ENCODE measurements at regions not wholly inside any gene's neighbourhood (a gene's known extent, or its start where the extent isn't known, plus 50 kb on each side); places are given as distances from the start of the nearest gene placed in this dataset.

DNA sequence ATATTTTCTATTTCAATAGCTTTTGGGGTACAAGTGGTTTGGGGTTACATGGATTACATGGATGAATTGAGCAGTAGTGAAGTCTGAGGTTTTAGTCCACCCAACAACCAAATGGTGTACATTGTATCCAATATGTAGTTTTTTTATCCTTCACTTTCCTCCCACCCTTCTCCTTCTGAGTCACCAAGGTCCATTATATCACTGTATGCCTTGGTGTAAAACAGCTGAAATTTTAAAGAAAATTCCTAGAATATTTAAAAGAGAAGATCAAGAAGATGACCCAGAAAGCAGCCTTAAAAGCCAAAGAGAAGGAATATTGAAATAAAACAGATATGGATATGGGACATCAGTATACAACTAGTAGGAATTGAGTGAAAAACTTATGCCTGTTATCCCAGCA is 204.2 kb upstream of the COL8A1 start:
- DNase-seq (ENCODE audit: low read depth), result no peak
- no peak overlapping the region for H3K4me3 ChIP-seq (ENCODE audit: low read depth, low read length)
- TF ChIP-seq, protein P1, sequence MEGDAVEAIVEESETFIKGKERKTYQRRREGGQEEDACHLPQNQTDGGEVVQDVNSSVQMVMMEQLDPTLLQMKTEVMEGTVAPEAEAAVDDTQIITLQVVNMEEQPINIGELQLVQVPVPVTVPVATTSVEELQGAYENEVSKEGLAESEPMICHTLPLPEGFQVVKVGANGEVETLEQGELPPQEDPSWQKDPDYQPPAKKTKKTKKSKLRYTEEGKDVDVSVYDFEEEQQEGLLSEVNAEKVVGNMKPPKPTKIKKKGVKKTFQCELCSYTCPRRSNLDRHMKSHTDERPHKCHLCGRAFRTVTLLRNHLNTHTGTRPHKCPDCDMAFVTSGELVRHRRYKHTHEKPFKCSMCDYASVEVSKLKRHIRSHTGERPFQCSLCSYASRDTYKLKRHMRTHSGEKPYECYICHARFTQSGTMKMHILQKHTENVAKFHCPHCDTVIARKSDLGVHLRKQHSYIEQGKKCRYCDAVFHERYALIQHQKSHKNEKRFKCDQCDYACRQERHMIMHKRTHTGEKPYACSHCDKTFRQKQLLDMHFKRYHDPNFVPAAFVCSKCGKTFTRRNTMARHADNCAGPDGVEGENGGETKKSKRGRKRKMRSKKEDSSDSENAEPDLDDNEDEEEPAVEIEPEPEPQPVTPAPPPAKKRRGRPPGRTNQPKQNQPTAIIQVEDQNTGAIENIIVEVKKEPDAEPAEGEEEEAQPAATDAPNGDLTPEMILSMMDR (IDR thresholded peaks at IDR 0.05; ENCODE audit: insufficient read depth, low read depth, low read length), result no peak

DNA sequence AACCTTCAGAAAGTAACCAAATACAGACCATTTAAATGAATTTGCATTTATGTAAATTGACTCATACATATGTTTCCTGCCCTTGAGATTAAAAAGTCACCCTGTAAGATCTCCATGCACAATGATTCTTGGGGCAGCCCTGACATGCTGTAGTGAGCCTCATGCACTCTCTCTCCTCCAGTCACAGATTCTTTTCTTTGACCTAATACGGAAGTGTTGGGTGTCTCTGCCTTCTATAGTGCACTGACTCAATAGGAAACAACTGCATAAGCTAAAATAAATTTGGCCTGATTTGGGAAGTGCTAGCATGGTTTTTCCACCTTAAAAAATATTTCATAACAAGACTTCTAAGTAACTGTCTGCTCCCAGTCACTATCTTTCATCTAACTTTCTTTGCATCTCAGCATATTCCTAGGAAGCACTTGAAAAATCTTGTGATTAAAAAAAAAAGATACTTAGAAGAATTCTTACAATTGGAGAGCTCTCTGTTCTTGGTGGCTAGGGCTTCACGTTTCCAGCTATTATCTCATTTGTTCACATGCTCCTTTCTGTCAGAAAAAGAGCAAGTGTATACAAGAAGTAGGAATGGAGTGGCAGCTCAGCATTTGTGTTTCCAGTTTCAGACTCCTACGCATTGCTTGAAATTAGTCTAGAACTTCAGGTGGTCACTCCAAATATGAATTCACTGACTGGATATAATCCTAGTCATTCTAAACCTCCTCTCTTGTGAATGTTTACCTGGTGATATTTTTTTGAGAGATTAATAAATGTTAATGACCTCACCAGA is 207.9 kb upstream of the COL8A1 start:
- no peak for DNase-seq (ENCODE audit: low read depth)
- no peak overlapping the region for H3K4me3 ChIP-seq (ENCODE audit: low read depth, low read length)
- TF ChIP-seq, protein P1 (IDR thresholded peaks at IDR 0.05; ENCODE audit: insufficient read depth, low read depth, low read length), result no peak

DNA sequence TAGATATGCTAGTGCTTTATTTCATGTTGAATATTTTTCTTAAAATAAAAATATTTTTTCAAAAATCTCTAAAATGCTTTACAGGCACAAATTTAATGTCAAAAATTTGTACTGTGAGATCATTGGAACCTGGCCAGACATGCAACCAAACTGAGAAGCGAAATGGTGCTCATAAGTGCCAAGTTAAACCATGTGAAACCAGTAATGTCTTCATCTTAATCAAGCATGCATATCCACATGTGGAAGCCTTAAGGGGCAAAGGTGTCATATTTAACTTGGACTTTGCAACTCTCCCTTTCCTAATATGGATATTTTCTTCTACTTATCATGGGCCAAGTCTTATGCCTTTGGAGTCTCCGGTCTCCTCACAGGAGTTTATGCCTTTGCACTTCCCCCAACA is 208.9 kb upstream of the COL8A1 start:
- no peak overlapping the region for H3K4me3 ChIP-seq (ENCODE audit: low read depth, low read length)
- DNase-seq (ENCODE audit: low read depth), result no peak
- TF ChIP-seq, protein P1 (IDR thresholded peaks at IDR 0.05; ENCODE audit: insufficient read depth, low read depth, low read length), result no peak

DNA sequence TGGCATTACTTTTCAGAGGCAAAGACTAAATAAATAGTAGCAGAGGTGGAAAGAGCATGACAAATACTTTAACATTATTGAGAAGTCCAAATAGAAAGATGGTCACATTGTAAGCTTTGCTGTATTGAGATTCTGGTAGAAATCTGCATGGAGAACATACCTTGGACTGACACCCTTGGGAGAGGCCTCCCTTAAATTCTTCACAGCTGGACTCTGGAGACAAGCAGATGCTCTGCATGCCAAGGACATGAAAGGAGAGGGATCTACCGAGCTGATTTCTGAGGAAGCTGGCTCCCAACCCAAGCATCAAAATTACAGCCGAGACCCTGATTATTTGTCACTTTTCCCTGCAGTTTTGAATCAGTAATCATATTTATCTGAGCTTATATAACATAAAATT is 212.5 kb upstream of the COL8A1 start:
- no peak for DNase-seq (ENCODE audit: low read depth)
- TF ChIP-seq, protein P1 (IDR thresholded peaks at IDR 0.05; ENCODE audit: insufficient read depth, low read depth, low read length), result no peak
- H3K4me3 ChIP-seq (ENCODE audit: low read depth, low read length), result no peak overlapping the region

DNA sequence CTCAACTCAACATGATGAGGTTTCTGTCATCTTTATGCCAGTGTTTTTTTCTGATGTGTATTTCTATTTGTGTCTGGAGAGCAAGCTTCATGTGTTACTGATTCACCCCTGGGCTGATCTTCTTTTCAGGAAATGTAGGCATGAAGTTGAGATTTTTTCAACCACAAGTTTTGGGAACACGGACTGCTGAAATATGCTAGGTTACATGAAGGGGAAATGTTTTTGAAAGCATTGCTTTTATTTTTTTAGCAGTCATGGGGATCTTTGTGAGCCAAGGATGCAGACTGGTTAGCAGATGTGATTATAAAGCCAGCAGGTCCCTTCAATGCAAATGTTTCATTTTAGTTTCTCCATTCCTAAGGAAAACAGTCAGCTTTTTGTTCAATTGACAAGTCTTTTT is 219.3 kb upstream of the COL8A1 start:
- DNase-seq (ENCODE audit: low read depth), result peak; percentile 79
- no peak overlapping the region for H3K4me3 ChIP-seq (ENCODE audit: low read depth, low read length)
- TF ChIP-seq, protein P1 (IDR thresholded peaks at IDR 0.05; ENCODE audit: insufficient read depth, low read depth, low read length), result no peak

DNA sequence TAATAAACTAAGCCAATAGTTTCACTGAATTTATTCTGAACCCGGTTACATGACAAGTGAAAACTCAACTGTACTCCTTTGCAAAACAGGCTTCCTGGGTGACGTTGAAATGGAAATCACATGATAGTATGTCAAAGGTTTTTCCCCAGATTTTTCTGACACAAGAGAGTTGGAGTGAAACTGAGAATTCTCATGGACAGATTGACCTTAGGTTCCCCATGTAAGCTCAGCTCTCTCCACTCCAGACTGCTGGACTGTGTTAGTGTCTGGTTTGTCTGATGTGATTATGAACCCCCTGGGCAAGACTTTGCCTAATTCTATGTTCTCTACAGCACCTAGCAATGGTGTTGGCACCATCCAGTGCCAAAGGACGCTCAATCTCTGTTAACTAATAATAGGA is 219.7 kb upstream of the COL8A1 start:
- peak; percentile 47 for DNase-seq (ENCODE audit: low read depth)
- TF ChIP-seq, protein P1 (IDR thresholded peaks at IDR 0.05; ENCODE audit: insufficient read depth, low read depth, low read length), result no peak
- H3K4me3 ChIP-seq (ENCODE audit: low read depth, low read length), result no peak overlapping the region

GRCh38 chr3:99418209-99418635 is 220.2 kb upstream of the COL8A1 start:
- TF ChIP-seq, protein P1 (IDR thresholded peaks at IDR 0.05; ENCODE audit: insufficient read depth, low read depth, low read length), result no peak
- H3K4me3 ChIP-seq (ENCODE audit: low read depth, low read length), result no peak overlapping the region
- DNase-seq (ENCODE audit: low read depth), result no peak
